Neural crest cell (in vitro differentiated cells): ENCODE measurements at regions not wholly inside any gene's neighbourhood (a gene's known extent, or its start where the extent isn't known, plus 50 kb on each side); places are given as distances from the start of the nearest gene placed in this dataset.
"Not testable (repeated sequence)": the region's sequence is repeated elsewhere in the genome, so short reads cannot be mapped to it uniquely, and the experiment has no call there.

Experiments
- DNase-seq: peaks from one replicate; pipeline ENCODE4 v3.0.0; 2021; ENCODE audit warnings: low read depth, mixed read lengths, low spot score
- H3K27ac Mint-ChIP-seq: one replicate; pipeline ENCODE4 v1.8.0; 2021; ENCODE audit warnings: mild to moderate bottlenecking, mixed read lengths; ENCODE audit not compliant: unreplicated experiment
- H3K27me3 Mint-ChIP-seq: 2 replicates; pipeline ENCODE4 v1.8.0; 2021; ENCODE audit warnings: low read depth, mild to moderate bottlenecking, mixed read lengths
- H3K36me3 Mint-ChIP-seq: 2 replicates; pipeline ENCODE4 v1.8.0; 2021; ENCODE audit warnings: low read depth, mild to moderate bottlenecking, mixed read lengths
- H3K4me1 Mint-ChIP-seq: 2 replicates; pipeline ENCODE4 v1.8.0; 2021; ENCODE audit warnings: mixed read lengths
- H3K4me3 Mint-ChIP-seq: one replicate; pipeline ENCODE4 v1.8.0; 2021; ENCODE audit warnings: mild to moderate bottlenecking, mixed read lengths
- H3K9me3 Mint-ChIP-seq: 2 replicates; pipeline ENCODE4 v1.8.0; 2021; ENCODE audit warnings: mixed read lengths
- TF ChIP-seq, protein P1 (sequence below): fragments of 200-600 bp; sonication (generic); conservative IDR thresholded peaks from 2 replicates; pipeline ENCODE4 v1.5.0; 2021; ENCODE audit warnings: antibody characterized with exemption, mild to moderate bottlenecking

GRCh38 chr18:9021458-9021857 is 81.0 kb upstream of the NDUFV2 start:
- H3K36me3 Mint-ChIP-seq: no peaks in the 10 kb centered on the region
- H3K27ac Mint-ChIP-seq: no peak overlapping the region
- H3K9me3 Mint-ChIP-seq: no peaks in the 10 kb centered on the region
- no peak for DNase-seq
- TF ChIP-seq, protein P1, sequence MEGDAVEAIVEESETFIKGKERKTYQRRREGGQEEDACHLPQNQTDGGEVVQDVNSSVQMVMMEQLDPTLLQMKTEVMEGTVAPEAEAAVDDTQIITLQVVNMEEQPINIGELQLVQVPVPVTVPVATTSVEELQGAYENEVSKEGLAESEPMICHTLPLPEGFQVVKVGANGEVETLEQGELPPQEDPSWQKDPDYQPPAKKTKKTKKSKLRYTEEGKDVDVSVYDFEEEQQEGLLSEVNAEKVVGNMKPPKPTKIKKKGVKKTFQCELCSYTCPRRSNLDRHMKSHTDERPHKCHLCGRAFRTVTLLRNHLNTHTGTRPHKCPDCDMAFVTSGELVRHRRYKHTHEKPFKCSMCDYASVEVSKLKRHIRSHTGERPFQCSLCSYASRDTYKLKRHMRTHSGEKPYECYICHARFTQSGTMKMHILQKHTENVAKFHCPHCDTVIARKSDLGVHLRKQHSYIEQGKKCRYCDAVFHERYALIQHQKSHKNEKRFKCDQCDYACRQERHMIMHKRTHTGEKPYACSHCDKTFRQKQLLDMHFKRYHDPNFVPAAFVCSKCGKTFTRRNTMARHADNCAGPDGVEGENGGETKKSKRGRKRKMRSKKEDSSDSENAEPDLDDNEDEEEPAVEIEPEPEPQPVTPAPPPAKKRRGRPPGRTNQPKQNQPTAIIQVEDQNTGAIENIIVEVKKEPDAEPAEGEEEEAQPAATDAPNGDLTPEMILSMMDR: no peak
- no peak overlapping the region for H3K4me3 Mint-ChIP-seq
- peaks cover 10% of the 10 kb centered on the region for H3K4me1 Mint-ChIP-seq
- H3K27me3 Mint-ChIP-seq: peaks cover 3% of the 10 kb centered on the region

DNA sequence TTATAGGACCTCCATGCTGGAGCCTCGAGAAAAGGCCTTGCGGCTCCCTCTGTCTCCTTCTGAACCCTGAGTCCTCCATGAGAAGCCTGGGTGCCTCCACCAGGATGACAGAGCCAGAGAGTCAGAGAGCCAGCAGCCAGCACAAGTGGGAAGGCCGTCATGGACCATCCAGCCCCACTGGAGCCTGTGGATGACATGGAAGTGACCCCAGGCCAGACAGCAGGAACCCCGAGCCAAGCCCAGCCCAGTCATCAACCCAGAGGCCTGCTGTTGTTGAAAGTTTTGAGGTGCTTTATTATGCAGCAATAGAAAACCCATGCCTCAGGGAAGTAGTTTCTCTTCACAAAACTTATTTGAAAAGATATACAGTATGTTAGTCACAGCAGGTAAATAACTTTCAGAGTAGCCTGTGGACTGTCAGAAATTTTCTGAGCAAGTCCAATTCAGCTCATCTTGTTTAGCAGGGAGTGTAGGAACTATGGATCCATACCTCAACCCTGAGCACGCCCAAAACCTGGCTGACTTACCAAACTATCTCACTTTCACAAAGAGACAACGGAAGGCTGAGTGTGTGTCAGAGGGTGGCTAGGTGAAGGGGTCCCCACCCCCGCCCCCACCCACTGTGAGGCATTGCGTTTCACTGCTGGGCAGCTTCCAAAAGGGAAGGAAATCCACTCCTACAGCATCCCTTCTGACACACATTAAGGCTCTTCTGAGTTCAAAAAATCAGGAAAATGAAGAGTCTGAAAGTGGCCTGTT is 79.9 kb upstream of the NDUFV2 start:
- Mint-ChIP-seq H3K4me1 (no peaks in the 10 kb centered on the region), H3K27ac (no peak overlapping the region)
- no peak for DNase-seq

GRCh38 chr18:9024031-9024646 is 78.4 kb upstream of the NDUFV2 start:
- not testable (repeated sequence) for H3K4me3 Mint-ChIP-seq, H3K27me3 Mint-ChIP-seq, H3K9me3 Mint-ChIP-seq, DNase-seq, H3K27ac Mint-ChIP-seq, H3K36me3 Mint-ChIP-seq, H3K4me1 Mint-ChIP-seq

More for the DNA sequence above, 79.9 kb upstream of the NDUFV2 start:
- no peak overlapping the region for H3K4me3 Mint-ChIP-seq
- TF ChIP-seq, protein P1: no peak
- peaks cover 3% of the 10 kb centered on the region for H3K27me3 Mint-ChIP-seq
- no peaks in the 10 kb centered on the region for H3K36me3 Mint-ChIP-seq
- no peaks in the 10 kb centered on the region for H3K9me3 Mint-ChIP-seq

DNA sequence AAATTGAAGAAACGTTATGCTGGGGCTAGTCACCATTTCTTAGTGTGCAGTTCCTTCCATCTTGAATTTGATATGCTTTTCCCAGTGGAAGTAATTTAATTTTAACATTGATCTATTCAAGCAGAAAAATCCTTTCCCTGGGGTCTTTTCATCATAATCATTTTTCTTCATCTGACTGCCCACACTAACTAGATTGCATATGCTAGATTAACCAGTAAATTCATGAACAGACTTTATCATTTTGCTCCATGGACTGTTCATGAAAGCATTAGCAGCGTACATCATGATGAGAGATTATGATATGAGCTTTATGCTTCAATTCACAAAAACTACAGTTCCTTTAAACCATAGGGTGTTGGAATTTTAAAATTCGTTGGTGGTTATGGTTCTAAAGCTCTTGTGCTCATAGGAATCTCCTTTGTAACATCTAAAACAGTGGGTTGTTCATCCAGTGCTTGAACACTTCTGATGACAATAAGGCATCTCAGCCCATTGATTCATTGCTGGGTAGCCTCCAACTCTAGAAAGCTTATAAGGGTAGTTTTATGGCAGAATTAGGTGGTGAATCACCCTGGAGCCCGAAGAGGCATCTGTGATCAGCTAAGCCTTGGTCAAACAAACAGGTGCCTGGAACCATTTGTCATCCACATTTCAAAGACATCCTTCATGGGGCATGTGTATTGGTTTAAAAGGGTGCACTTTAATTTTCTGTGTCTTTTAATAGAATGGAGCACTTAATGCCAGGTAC is 77.2 kb upstream of the NDUFV2 start:
- no peak overlapping the region for H3K4me3 Mint-ChIP-seq
- no peaks in the 10 kb centered on the region for H3K4me1 Mint-ChIP-seq
- TF ChIP-seq, protein P1: no peak
- no peaks in the 10 kb centered on the region for H3K9me3 Mint-ChIP-seq
- no peak overlapping the region for H3K27ac Mint-ChIP-seq
- H3K27me3 Mint-ChIP-seq: peaks cover 3% of the 10 kb centered on the region
- DNase-seq: no peak
- no peaks in the 10 kb centered on the region for H3K36me3 Mint-ChIP-seq

- Mint-ChIP-seq H3K27ac (no peak overlapping the region), H3K36me3 (no peaks in the 10 kb centered on the region), H3K4me3 (no peak overlapping the region), H3K4me1 (no peaks in the 10 kb centered on the region), H3K27me3 (peaks cover 3% of the 10 kb centered on the region), H3K9me3 (no peaks in the 10 kb centered on the region)
- DNase-seq: no peak
- TF ChIP-seq, protein P1: no peak
Observed at GRCh38 chr18:9029131-9029530, 73.4 kb upstream of the NDUFV2 start.

- no peaks in the 10 kb centered on the region for H3K27me3 Mint-ChIP-seq
- H3K27ac Mint-ChIP-seq: no peak overlapping the region
- H3K4me3 Mint-ChIP-seq: no peak overlapping the region
- TF ChIP-seq, protein P1: no peak
- no peak for DNase-seq
- no peaks in the 10 kb centered on the region for H3K36me3 Mint-ChIP-seq
- no peaks in the 10 kb centered on the region for H3K4me1 Mint-ChIP-seq
- no peaks in the 10 kb centered on the region for H3K9me3 Mint-ChIP-seq
Observed at GRCh38 chr18:9032519-9032918, 70.0 kb upstream of the NDUFV2 start.
